H1 (cell line): ENCODE measurements at regions not wholly inside any gene's neighbourhood (a gene's known extent, or its start where the extent isn't known, plus 50 kb on each side); places are given as distances from the start of the nearest gene placed in this dataset.

Source experiments
- CHD7 ChIP-seq: fragments of 300-600 bp; sonication (generic); IDR thresholded peaks from 2 replicates; pipeline ENCODE4 v1.7.1; 2012; ENCODE audit warnings: low read length, moderate library complexity, mild to moderate bottlenecking, inconsistent platforms; ENCODE audit not compliant: insufficient replicate concordance
- JUND ChIP-seq: IDR thresholded peaks from 2 replicates; pipeline ENCODE4 v1.6.1; 2011; ENCODE audit warnings: mild to moderate bottlenecking, improper control_type of control experiment, low read length
- KDM4A ChIP-seq: IDR thresholded peaks from one replicate; pipeline ENCODE4 v1.7.1; 2012; ENCODE audit warnings: low read depth, mild to moderate bottlenecking, moderate library complexity, low read length, inconsistent platforms; ENCODE audit not compliant: severe bottlenecking

- TF ChIP-seq CHD7 (no peak), KDM4A (no peak), JUND (no peak)
Measured at GRCh38 chr16:54366943-54367342, 80.4 kb upstream of the IRX3 start (continued).
